ENCODE measurements at regions not wholly inside any gene's neighbourhood (a gene's known extent, or its start where the extent isn't known, plus 50 kb on each side); places are given as distances from the start of the nearest gene placed in this dataset.

- intact Hi-C loops (cut with DNase I): no loop called here
- Histone ChIP-seq H3K9me3 (no peaks in the 10 kb centered on the region), H3K36me3 (no peaks in the 10 kb centered on the region), H3K4me3 (no peak overlapping the region), H3K27me3 (no peaks in the 10 kb centered on the region), H3K27ac (no peak overlapping the region), H3K4me1 (no peaks in the 10 kb centered on the region)
- WGBS, 2 donors: 66 to 69% methylated on average over 2 of the region's 2 CpGs
- no peak for DNase-seq
- TF ChIP-seq POLR2A (IDR thresholded peaks at IDR 0.05) (no peak), EP300 (IDR thresholded peaks at IDR 0.05) (no peak), CTCF (IDR thresholded peaks at IDR 0.05) (no peak), POLR2AphosphoS5 (IDR thresholded peaks at IDR 0.05) (no peak)
Observed at GRCh38 chr16:26651464-26651863, 415.3 kb upstream of the C16orf82 start.

GRCh38 chr16:26651884-26652283, 414.8 kb upstream of the C16orf82 start:
- DNase-seq: no peak
- H3K4me1 ChIP-seq: no peaks in the 10 kb centered on the region
- H3K36me3 ChIP-seq: no peaks in the 10 kb centered on the region
- H3K27ac ChIP-seq: no peak overlapping the region
- intact Hi-C loops (cut with DNase I): no loop called here
- no peak overlapping the region for H3K4me3 ChIP-seq
- no peaks in the 10 kb centered on the region for H3K27me3 ChIP-seq
- no peak for TF ChIP-seq EP300 (IDR thresholded peaks at IDR 0.05)
- no peak for TF ChIP-seq POLR2A (IDR thresholded peaks at IDR 0.05)
- TF ChIP-seq POLR2AphosphoS5 (IDR thresholded peaks at IDR 0.05): no peak
- no peak for TF ChIP-seq CTCF (IDR thresholded peaks at IDR 0.05)
- H3K9me3 ChIP-seq: no peaks in the 10 kb centered on the region
- 83 to 91% methylated on average over 1 of the region's 1 CpG for WGBS, 2 donors

- Histone ChIP-seq H3K9me3 (no peaks in the 10 kb centered on the region), H3K36me3 (no peaks in the 10 kb centered on the region), H3K27ac (no peak overlapping the region), H3K4me3 (no peak overlapping the region), H3K27me3 (no peaks in the 10 kb centered on the region), H3K4me1 (no peaks in the 10 kb centered on the region)
- intact Hi-C loops (cut with DNase I): no loop called here
- 54 to 73% methylated on average over 2 of the region's 2 CpGs for WGBS, 2 donors
- no peak for DNase-seq
- TF ChIP-seq EP300 (IDR thresholded peaks at IDR 0.05): no peak
- TF ChIP-seq POLR2A (IDR thresholded peaks at IDR 0.05): no peak
- no peak for TF ChIP-seq POLR2AphosphoS5 (IDR thresholded peaks at IDR 0.05)
- no peak for TF ChIP-seq CTCF (IDR thresholded peaks at IDR 0.05)
Observed at GRCh38 chr16:26658486-26658885, 408.2 kb upstream of the C16orf82 start.

- Histone ChIP-seq H3K36me3 (no peaks in the 10 kb centered on the region), H3K4me1 (no peaks in the 10 kb centered on the region), H3K4me3 (no peak overlapping the region), H3K27ac (no peak overlapping the region), H3K9me3 (no peaks in the 10 kb centered on the region), H3K27me3 (no peaks in the 10 kb centered on the region)
- DNase-seq: no peak
- intact Hi-C loops (cut with DNase I): no loop called here
- TF ChIP-seq POLR2A (IDR thresholded peaks at IDR 0.05) (no peak), POLR2AphosphoS5 (IDR thresholded peaks at IDR 0.05) (no peak), EP300 (IDR thresholded peaks at IDR 0.05) (no peak), CTCF (IDR thresholded peaks at IDR 0.05) (no peak)
- 44 to 68% methylated on average over 2 of the region's 2 CpGs for WGBS, 2 donors
Observed at GRCh38 chr16:26658915-26659314, 407.8 kb upstream of the C16orf82 start.

- Histone ChIP-seq H3K27ac (no peak overlapping the region), H3K4me1 (no peaks in the 10 kb centered on the region), H3K4me3 (no peak overlapping the region), H3K9me3 (no peaks in the 10 kb centered on the region), H3K36me3 (no peaks in the 10 kb centered on the region), H3K27me3 (no peaks in the 10 kb centered on the region)
- no peak for DNase-seq
- intact Hi-C loops (cut with DNase I): no loop called here
- TF ChIP-seq POLR2AphosphoS5 (IDR thresholded peaks at IDR 0.05) (no peak), CTCF (IDR thresholded peaks at IDR 0.05) (no peak), POLR2A (IDR thresholded peaks at IDR 0.05) (no peak), EP300 (IDR thresholded peaks at IDR 0.05) (no peak)
- WGBS, 2 donors: 71 to 79% methylated on average over 4 of the region's 4 CpGs
Observed at GRCh38 chr16:26664086-26664485, 402.6 kb upstream of the C16orf82 start.
